HG03442 (cell line): ENCODE measurements at regions not wholly inside any gene's neighbourhood (a gene's known extent, or its start where the extent isn't known, plus 50 kb on each side); places are given as distances from the start of the nearest gene placed in this dataset.
"Not testable (repeated sequence)": the region's sequence is repeated elsewhere in the genome, so short reads cannot be mapped to it uniquely, and the experiment has no call there.

Source experiments
- ATAC-seq: cut with Tn5 transposase; IDR thresholded peaks from one replicate; pipeline ENCODE4 v1.9.1; 2021; ENCODE audit warnings: mild to moderate bottlenecking, moderate library complexity; ENCODE audit not compliant: unreplicated experiment

DNA sequence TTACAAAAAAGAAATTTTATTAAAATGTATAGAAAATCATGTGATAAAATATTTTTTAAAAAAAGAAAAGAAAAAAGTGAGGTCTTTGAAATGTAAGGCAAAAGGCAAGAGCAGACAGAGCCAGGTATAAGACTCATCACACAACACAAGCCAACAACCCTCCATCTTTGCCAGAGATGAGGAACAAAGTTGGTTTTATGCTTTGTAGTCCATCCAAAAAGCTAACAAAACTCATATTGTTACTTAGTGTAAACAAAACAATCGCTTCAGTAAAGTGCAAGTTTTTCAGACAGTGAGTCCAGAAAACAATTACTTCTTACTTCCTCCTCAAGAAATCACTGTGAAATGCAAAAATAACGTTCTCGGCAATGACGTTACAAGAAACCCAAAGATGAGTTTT is 233.9 kb upstream of the FRG1 start:
- not testable (repeated sequence) for ATAC-seq

DNA sequence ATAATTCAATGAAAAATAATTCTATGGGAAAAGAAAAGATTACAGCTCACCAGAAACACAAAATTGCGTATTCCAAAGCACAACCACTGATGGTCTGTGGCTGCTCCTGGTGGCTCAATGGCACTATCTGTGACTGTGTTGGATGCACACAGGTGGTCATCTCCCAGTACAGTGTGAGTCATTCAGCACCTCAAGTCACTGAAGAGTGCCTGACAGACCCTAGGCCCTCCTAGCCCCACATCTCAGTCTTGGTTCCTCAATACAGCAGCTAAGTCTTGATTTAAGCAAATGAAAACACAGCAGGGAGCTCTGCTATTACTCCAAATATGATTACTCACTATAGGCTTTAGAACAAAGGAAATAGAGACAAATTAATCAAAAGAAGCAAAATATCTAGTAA is 233.4 kb upstream of the FRG1 start:
- peak; percentile 59 for ATAC-seq

DNA sequence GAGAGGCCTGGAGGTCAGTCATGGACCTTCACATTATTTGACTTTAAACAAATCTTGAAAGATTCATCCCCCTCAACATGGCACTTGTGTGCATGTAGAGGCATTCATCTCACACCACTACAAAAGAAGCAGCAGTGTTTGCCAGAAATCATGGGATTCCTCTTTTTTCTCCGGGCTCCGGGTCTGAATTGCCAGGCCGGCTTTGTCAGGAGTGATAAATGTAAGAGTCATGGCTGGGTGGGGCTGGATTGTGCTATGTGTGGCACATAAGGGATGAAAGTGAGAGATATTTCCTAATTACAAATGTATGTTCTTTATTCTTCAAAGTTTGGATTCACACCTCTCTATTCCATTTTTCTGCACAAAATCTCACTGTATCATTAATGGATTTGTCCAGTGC is 228.7 kb upstream of the FRG1 start:
- ATAC-seq = not testable (repeated sequence)

DNA sequence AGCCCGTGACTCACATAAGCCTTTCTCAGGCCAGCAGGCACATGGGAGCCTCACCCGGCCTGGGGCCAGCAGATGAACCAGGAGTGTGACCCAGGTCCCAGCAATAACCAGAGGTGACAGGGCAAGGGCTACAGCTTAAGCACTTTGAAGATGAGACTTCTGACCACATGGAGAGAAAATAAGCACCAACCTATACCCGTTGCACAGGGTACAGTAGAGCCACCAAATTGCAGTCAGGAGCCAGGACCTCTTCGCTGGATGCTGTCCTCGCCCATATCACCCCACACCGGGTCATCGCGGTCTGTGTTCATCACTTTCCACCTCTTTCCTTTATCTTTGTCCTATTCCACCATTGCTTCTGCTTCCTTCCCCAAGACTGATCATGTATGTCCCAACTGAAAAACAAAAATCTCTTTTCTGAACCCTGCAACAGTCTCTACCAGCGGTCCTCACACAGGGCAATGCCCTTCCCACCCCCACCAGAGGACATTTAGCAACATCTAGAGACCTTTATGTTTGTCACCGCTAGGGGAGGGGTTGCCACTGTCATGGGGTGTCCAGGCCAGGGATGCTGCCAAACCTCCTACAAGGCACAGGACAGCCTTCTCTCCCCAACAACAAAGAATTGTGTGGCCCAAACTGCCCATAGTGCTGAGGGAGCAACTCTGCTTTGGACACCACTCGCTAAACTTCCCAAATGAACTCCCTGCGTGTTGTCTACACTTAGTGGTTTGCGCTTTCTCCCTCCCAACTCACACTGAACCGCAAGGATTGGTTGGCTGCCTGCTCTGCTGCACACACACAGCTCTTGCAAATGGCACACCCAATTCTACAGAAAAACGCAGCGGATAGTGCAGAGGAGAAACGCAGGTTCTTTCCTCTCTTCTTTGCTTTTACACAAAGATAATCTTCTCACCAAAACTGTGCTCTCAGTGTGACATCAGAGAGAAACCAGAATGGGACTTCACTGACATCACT is 219.4 kb upstream of the FRG1 start:
- not testable (repeated sequence) for ATAC-seq

DNA sequence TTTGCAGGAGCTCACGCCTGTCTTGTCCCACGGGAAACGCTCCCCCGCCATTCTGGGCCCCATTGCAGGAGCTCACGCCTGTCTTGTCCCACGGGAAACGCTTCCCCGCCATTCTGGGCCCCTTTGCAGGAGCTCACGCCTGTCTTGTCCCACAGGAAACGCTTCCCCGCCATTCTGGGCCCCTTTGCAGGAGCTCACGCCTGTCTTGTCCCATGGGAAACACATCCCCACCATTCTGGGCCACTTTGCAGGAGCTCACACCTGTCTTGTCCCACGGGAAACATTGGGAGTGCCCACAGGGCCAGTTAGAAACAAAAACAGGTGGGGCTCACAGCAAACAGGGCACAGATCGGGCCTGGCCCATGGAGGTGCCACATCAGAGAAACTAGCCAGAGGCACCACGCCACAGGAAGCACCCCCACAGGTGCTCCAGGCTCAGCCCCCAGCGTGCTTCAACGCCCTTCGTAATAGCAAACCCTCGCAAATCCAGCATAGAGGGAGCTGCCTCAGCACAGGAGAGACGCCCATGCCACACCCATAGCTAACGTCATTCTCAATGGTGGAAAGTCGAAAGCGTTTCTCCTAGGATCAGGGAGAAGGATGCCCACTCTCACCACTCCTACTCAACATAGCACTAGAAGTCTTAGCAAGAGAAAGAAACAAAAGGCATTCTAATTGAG is 218.2 kb upstream of the FRG1 start:
- not testable (repeated sequence) for ATAC-seq

DNA sequence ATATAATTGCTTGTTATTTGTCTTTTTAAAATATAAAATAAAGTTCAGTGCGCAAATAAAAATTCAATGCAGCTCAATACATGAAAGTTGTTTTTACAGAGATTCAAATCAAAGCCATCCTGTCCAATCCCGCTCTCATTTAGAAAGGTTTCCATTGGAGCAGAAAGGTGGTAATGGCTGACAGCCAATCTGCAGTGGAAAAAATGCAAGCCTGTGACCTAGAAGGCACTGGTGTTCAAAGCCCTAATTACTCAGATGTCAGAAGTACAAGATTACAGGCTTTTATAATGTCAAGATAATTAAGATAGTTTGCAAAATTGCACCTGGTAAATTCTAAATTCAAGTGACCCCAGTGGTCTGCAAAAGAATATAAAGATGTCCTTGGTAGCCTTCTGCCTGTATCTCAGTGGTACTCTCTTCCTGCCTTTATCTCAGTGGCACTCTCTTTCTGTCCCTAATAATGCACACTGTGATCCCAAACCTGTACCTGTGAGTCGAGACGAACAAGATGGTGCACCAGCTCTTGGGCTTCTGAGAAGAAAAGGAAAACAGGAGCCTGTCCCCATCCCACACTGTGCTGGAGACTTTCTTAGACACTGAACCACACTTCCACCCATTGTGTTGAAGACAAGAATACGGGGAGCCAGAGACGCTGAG is 212.6 kb upstream of the FRG1 start:
- not testable (repeated sequence) for ATAC-seq

DNA sequence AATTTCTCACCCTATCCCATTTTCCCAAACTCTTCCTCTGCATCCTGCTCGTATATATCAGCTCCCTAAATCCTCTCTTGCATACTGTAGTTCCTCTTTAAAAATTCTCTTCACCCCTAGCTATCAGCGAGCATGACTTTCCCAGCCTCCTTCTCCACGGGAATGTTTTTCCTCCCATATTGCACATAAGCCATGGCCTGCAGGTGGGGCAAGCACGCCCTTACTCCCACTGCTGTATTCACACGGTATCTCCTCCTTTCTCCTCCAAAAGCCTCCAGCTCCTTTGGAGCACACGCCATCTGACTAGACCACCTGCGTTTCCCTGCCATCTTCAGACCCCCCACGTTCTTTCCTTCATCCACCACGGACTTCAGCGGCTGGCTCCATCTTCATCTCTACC is 208.7 kb upstream of the FRG1 start:
- ATAC-seq = not testable (repeated sequence)

DNA sequence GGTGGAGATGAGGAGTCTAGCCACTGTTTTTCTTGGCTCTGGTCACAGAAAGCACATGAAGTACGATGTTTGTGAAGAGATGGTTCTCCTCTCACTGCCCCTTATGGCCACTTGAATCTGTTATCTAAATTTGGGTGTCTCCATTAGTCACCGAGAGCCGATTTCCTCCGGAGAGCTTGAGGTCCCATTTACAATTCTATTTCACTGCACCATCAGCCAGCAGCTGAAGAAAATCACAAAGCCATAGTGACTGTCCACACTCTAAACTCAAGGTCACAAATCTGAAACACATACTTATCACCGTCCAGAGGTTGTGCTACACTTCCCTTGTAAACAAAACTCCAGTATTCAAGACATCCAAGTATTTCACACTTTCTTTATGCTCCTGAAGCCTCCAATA is 207.2 kb upstream of the FRG1 start:
- not testable (repeated sequence) for ATAC-seq

DNA sequence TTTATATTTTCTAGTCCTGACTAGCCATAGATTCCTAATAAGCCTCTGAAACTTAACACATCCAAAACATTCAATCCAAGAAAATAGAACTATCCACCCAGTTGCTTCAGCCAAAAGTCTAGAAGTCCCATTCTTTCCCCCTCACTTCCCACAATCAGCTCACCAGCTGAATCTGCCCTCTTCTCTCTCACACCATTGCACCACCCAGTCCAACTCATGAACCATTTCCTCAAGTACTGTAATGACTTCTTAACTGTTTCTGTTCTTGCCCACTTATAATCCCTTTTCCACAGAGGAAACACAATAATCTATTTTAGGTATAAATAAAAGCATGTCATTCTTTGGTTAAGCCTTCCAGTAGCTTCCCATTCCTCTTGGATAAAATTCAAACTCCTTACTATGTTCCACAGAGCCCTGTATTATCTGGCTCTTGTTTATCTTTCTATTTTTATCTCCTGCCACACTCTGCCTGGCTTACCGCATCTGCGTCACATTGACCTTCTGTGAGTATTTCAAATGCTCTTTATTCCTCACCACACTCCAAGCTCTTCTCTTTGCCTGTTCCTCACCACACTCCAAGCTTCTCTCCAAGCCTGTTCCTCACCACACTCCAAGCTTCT is 205.9 kb upstream of the FRG1 start:
- ATAC-seq = not testable (repeated sequence)

DNA sequence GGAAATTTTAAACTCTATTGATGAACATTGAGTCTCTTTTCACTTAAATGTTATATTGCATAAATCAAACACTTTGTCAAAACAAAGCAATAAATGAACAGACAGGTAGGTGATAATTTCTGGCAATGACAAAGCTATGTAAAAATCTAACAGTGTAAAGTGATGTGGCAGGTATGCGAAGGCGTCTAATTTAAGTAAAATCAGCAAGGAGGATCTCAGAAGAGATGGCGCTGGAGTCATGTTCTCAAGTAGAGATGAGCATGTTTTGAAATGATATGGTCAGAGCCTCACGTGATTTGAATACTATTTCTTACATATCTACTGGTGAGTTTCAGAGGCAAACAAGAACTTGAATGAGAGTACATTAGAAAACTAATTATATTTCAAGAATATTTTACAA is 204.0 kb upstream of the FRG1 start:
- not testable (repeated sequence) for ATAC-seq

DNA sequence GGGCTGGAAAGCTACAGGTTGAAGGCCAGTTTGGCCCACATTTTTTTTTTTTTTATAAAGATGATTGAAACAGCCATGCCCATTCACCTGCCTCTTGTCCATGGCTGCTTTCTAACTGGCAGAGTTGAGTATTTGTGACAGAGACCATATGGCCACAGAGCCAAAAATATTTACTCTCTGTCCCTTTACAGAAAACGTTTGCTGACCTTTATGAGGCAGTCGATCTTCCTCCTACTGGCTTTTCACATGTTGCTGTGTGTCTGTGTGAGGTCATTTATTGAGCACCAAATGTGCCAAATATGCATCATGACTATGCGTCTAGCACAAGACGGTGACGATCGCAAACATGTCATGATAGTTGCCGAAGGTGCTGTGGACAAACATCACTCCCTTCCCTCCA is 200.6 kb upstream of the FRG1 start:
- ATAC-seq = not testable (repeated sequence)

DNA sequence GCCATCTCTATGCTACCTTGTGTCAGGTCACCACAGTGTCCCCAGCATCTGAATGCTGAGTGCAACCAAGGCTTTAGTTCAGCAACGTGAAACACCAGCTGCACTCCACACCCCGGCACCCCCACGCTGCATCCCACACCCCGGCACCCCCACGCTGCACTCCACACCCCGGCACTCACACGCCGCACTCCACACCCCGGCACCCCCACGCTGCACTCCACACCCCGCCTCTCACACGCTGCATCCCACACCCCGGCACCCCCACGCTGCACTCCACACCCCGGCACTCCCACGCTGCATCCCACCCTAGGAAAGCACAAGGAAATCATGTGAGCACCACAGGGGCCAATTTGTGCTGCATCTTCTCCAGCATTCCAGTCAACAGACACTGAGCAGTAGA is 199.8 kb upstream of the FRG1 start:
- no peak for ATAC-seq

DNA sequence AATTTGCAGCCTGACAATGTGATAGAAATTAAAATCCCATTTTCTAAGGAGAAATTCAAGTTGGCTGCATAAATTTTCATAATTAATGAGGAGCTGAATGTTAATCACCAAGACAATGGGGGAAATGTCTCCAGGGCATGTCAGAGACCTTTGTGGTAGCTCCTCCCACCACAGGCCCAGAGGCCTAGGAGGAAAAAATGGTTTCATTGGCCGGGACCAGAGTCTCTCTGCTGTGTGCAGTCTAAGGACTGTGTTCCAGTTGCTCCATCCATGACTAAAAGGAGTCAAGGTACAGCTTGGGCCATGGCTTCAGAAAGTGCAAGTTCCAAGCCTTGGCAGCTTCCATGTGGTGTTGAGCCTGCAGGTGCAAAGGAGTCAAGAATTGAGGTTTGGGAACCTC is 187.6 kb upstream of the FRG1 start:
- not testable (repeated sequence) for ATAC-seq

DNA sequence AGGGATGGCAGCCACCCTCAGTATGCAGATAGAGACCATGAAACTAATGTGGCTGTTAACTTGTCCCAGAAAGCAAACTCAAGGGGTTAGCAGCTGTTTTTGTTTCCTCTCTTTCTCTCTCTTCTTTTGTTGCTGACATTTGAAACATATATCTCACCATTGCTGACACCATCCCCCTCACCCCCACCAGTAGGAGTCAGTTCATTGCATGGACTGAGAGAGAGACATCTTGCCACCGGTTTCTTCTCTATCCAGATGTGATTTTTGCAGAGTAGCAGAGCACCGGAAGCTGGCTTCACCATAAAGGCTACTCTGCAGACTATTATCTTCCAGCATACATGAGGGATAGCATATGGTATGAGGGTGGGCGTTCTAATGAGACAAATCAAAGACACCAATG is 177.1 kb upstream of the FRG1 start:
- ATAC-seq = no peak

DNA sequence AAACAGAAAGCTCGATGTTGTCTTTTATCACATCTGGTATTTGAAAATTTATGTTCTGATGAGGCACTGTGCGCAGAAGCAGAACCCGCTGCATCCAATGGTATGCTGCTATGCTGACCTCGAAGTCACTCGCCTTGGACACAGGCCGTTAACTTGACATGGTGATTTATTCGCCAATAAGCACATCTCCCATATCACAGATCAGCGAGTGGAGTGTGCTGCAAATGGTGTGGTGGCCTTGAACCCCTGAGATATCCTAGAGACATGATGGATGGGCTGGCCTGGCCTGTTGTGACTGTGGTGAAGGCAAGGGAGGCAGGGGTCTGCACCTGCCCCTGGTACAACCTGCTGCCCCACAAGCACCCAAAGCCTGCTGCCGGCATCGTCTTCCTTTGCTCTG is 175.4 kb upstream of the FRG1 start:
- ATAC-seq = no peak

DNA sequence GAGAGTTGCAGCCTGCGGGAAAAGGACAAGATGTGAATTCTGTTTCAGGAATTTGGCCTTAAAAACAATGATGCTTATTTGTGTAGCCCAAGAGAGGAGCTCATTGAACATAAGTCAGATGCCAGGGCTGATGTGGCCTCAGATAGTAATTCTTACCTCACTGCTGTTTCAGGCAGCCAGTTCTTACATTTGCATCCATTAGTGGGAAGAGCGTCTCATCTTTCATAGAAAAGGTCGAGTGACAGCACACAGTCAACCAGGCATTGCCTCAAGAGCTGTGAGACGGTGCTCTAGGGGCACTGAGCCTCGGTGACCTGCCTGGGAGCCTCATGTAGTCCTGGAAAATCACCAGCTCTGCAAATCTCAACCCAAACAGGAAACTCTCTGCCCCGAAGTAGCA is 174.9 kb upstream of the FRG1 start:
- ATAC-seq = no peak

DNA sequence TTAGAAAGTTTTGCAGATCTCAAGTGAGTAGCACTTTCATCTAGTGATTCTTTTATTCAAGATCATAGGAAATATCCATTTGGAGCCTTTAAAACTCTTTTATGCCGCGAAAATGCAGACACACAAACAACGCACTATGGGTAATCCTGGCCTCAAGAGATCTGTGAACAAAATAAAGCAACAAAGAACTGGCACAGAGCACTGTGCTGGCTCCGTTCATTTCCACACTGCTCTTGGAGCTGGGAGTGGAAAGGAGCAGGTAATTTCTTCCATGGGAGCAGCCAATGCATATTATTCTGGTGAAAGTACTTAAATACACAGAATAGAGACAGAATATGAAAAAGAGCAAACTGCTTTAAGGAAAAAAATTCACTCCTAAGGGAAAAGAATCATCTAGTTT is 172.7 kb upstream of the FRG1 start:
- no peak for ATAC-seq

DNA sequence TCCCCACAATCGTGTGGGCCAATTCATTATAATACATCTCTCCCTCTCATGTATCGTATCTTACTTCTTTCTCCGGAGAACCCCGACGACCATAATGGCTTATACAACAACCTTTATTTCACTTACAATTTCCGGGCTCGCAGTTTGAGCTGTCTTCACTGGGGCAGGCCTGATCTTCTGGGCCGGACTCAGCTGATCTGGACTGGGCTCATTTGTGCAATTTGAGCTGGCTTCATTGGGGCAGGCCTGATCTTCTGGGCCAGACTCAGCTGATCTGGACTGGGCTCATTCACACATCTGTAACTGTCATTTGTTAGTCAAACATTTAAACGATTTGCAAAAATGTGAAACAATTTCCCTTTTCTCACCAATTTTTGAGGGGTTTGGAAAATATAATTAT is 171.5 kb upstream of the FRG1 start:
- no peak for ATAC-seq

DNA sequence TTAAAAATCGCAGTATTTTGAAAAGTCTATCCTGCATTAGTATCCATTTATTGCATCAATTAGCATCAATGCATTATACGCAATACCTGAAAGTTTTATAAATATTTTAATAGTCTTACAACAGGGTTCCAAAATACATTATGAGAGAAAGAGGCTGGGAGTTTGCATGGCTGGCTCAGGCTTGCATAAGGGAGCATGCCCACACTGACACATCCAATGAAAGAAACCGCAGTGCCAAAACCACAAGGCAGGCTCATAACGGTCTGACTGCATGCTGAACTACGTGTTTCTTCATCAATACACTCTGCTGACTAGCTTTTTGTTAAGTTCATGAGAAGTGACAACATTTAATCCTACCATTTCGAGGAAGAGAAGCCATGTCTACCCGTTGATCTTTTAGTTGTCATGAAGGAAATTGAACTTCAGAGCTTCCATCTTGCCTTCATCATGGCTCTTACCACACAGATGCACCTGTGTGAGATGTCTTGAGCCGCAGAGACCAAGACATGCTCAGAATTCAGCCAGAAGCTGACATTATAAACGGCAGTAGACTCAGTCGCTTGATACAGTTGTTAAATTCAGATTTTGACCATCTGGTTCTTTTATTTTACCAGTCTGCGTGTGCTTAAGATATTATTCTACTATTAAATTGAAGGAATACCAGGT is 168.8 kb upstream of the FRG1 start:
- no peak for ATAC-seq

DNA sequence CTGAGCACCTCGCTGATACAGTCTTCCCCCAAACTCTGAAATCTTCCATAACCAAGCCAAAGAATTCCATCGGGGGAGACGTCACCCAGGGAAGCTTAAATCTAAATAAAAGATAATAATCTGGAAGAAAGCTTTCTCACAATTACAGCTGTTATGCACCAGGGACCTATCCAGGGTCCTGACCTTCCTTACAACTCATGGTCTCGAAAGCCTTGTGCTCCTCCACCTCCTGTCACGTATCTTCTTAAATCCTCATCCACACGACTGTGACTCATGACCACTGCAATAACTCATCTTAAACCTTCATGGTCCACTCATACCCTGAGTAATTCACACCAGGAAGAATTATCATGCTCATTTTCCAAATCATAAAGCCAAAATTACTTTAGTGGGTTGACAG is 166.8 kb upstream of the FRG1 start:
- no peak for ATAC-seq
